GM21367 (cell line): ENCODE measurements at regions not wholly inside any gene's neighbourhood (a gene's known extent, or its start where the extent isn't known, plus 50 kb on each side); places are given as distances from the start of the nearest gene placed in this dataset.

Experiments used
- ATAC-seq: cut with Tn5 transposase; IDR thresholded peaks from one replicate; pipeline ENCODE4 v1.9.1; 2021; ENCODE audit not compliant: unreplicated experiment

DNA sequence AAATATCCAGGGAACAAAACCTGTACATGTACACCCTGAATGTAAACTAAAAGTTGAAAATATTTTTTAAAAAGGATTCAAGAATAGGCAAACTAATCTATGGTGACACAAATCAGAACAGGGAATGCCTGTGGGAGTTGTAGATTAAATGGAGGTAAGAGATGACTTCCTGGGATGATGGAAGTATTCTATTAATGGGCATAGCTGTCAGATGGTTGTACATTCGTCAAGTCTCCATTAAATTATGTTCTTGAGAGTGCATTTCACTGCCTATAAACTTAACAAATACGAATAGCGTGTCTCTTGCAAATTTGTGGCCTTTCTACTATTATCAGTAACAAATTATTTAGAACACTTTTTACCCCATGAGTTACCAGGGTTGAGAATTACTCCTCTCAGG is 207.0 kb downstream of the HNMT start:
- no peak for ATAC-seq

GRCh38 chr2:138175066-138175465 is 210.8 kb downstream of the HNMT start:
- no peak for ATAC-seq

GRCh38 chr2:138176862-138177439 is 212.7 kb downstream of the HNMT start:
- ATAC-seq = no peak

GRCh38 chr2:138177693-138178092 is 213.4 kb downstream of the HNMT start:
- no peak for ATAC-seq

DNA sequence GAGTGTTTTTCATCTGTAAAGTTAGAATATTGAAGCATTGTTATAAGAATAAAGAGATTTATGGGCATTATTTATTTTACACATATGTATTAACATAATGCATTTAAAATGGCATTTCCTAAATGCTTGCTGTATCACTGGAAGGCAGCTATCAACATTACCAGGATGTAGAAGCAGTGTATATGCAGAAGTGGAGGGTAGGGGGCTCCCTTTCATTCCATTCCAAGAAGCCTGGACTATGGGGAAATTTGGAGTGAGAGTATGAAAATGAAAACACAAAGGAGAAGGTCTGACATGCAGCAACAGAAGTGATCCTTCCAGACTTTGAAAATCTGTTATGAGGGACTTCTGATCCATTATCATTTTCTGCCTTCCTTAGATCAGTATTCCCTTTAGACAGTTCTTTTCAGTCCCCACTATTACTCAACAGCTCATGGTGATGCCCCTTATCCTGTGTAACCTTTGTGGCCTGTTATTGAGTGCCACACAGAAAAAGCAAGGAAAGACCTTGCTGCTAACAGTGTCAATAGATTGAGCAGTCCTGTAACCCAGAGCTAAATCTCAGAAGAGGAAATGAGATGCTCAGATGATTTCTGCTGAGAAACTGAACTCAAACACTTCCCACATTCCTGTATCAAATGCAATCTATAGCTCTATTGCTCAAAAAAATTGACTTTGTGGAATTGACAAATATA is 216.6 kb downstream of the HNMT start:
- no peak for ATAC-seq

- no peak for ATAC-seq
These were observed 218.1 kb downstream of the HNMT start for GRCh38 chr2:138182250-138182936.

GRCh38 chr2:138182937-138183312 is 218.7 kb downstream of the HNMT start:
- ATAC-seq = no peak

DNA sequence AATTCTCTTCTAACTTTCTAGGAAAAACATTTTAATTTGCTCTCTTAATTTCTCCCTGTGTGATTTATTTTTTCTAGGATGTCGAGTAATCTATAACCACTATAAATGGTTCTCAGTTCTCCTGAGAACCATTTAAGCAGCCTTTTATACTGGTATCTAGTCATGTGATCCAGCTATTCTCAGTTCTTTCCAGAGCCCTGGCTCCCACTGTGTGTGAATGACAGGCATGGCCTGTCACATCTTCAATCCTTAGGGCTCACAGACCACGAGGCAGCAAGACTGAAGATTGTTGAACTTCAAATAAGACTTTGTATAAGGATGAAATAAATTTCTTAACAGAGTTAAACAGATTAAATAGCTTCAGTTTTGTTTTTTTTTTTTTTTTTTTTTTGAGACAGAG is 219.4 kb downstream of the HNMT start:
- ATAC-seq = no peak

GRCh38 chr2:138184428-138184827 is 220.2 kb downstream of the HNMT start:
- ATAC-seq = no peak

DNA sequence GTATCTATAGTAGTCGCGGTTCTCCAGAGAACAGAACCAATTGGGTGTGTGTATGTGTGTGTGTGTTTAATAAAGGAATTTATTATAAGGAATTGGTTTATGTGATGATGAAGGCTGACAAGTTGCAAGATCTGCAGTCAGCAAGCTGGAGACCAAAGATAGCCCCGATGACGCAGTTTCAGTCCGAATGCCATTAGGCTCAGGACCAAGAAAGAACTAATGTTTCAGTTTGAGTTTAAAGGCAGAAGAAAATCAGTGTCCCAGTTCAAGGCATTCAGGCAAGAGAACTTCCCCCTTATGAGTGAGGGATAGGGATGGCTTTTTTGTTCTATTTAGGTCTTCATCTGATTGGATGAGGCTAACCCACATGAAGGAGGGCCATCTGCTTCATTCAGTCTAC is 221.6 kb downstream of the HNMT start:
- ATAC-seq = no peak

GRCh38 chr2:138187221-138187620 is 222.9 kb downstream of the HNMT start:
- ATAC-seq = no peak

GRCh38 chr2:138190999-138191398 is 226.7 kb downstream of the HNMT start:
- ATAC-seq = no peak

DNA sequence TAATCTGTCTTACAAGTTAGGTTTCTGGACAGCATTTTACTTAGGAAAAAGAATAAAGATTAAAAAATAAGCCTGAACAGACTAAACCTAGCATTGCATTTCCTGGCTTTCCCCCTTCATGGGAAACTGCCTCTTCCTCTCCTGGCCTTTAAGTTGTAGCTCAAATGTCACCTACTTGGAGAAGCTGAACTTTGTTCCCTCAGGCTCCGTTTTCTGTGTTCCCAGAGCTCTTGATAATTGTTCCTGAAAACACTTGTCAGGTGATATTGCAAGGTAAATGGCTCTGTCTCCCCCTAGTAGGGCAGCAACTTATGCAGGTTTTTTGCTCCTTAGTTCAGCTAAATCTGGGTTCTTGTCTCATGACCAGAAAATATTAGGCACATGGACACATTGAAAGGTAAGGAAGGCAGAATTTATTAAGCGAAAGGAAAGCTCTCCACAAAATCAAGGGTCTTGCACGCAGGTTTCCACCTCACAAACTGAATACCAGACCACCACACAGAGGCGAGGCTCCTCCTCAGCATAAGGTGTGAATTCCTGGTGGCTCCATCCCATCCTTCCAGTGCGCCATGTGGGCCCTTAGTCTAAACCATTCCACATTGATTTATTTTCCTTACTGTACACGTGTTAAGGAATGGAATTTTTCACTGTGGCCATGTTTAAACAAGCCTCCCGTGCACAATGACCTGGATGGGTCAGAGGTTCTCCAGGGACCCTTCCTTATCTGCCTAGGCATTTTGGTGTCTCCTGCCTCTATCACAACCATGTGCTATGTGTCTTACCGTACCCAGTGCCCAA is 229.3 kb downstream of the HNMT start:
- no peak for ATAC-seq

DNA sequence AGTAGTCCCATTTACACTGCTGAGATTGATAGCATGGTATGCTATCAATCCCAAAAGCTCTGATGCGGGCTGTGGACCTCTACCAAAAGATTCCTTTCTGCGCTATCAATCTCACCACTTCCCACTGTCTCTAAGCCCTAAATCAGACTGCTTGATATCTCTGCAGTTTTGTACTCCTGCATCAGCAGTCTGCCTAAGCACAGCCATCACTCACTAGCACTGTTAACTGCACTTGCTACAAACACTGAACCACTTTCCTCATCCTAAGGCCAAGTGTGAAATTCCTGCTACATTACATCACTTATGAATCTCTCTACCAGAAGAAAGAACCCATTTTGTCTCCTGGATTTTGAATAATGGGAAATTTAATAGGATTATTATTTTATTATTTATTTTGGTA is 237.0 kb downstream of the HNMT start:
- no peak for ATAC-seq

GRCh38 chr2:138202762-138203161 is 238.5 kb downstream of the HNMT start:
- ATAC-seq = no peak

DNA sequence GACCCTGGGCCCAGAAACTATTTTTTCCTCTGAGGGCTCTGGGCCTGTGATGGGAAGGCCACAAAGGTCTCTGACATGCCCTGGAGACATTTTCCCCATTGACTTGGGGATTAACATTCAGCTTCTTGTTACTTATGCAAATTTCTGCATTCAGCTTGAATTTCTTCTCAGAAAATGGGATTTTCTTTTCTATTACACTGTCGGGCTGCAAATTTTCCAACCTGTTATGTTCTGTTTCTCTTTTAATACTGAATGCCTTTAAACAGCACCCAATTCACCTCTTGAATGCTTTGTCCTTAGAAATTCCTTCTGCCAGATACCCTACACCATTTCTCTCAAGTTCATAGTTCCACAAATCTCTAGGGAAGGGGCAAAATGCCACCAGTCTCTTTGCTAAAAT is 241.0 kb downstream of the HNMT start:
- ATAC-seq = no peak

DNA sequence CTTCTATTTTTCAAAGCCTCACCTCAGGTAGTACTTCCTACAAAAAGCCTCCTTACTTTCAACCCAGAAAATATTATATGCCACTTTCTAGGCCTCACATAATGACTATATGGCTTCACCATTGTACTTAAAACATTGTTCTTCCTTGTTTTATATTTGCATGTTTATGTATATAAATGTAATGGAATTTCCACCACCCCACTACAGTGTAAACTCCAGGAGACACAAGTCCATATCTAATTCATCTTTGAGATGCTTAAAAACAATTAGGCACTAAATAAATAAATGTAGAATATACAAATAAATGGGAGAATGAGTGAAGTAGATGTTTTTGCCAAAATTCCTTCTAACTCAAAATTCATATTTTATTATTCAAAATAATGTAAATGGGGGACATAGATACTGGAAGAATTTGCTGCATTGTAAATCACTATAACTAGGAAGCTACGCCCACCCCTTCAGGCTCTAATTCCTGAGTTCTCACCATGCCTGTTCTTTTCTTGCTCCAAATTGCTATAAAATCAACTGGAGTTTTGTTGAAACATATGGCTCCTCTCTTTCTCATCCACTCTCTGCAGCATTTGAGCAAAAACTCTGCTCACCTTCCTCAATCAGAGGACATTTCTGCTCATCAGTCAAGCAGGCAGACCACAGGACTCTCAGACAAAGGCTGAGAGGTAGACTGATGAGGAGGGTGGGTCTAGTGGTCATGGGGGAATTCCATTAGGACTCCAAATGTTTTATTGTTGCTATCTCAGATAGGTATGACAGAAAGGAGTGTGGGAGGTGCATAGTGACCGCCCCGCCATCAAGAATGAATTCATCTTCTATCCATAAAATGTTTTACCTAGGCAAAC is 243.0 kb downstream of the HNMT start:
- no peak for ATAC-seq

DNA sequence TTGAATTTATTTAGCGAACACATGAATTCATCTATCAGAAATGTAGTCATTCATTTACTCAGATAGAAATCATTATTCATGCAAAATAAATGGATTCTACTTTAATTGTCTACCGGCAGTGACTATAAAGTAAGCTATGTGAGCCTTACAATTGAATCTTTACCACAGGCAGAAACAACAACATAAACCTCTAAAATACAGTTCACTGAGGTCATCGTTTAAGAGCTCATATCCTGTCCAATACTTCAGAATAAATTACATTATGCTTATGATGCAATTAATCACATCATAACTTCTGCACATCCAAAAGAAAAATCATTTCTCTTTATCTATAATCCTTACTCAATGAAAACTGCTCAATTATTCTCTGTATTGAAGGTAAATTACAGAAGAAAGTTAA is 244.7 kb downstream of the HNMT start:
- ATAC-seq = no peak

DNA sequence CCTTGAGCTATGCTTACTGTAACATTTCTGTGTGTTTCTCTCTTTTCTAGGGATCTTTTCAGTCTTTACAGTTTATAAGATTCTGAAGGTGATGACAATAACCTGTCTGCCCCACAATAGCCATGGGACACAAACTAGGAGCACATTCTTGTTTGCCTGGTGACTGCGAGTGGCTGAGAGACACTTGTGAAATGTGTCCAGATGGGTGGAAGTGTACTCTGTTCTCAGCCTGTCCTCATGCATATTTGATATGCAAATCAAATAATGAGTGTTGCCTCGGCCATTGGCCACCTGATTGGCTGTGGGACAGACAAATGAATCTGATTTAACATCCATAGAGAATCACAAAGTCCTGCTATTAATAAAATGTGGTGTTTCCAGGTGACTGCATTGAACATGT is 246.2 kb downstream of the HNMT start:
- ATAC-seq = no peak

GRCh38 chr2:138212434-138212833 is 248.2 kb downstream of the HNMT start:
- ATAC-seq = no peak

DNA sequence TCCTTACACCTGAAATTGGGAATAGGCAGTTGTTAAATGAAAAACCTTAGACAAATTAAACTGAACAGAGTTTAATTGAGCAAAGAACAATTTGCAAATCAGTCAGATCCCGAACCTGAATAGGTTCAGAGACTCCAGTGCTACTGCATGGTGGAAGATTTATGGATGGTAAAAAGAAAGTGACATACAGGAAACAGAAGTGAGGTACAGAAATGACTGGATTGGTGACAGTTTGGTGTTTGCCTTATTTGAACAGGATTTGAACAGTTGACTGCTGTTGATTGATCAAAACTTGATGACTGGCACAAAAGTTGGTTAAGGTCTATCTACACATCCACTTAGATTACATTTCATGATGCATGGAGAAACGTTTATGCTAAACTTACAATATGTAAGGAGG is 248.8 kb downstream of the HNMT start:
- ATAC-seq = no peak
